Chondrocyte (in vitro differentiated cells): ENCODE measurements at regions not wholly inside any gene's neighbourhood (a gene's known extent, or its start where the extent isn't known, plus 50 kb on each side); places are given as distances from the start of the nearest gene placed in this dataset.

Experiments
- DNase-seq: peaks from one replicate; pipeline ENCODE4 v3.0.0; 2021; ENCODE audit warnings: mixed read lengths, low spot score
- H3K27ac Mint-ChIP-seq: one replicate; pipeline ENCODE4 v1.8.0; 2021; ENCODE audit warnings: mild to moderate bottlenecking, moderate library complexity, mixed read lengths; ENCODE audit not compliant: unreplicated experiment
- H3K27me3 Mint-ChIP-seq: 2 replicates; pipeline ENCODE4 v1.8.0; 2021; ENCODE audit warnings: low read depth, mixed read lengths
- H3K36me3 Mint-ChIP-seq: 2 replicates; pipeline ENCODE4 v1.8.0; 2021; ENCODE audit warnings: low read depth, mixed read lengths
- H3K4me1 Mint-ChIP-seq: 2 replicates; pipeline ENCODE4 v1.8.0; 2021; ENCODE audit warnings: low read depth, mild to moderate bottlenecking, mixed read lengths
- H3K4me3 Mint-ChIP-seq: one replicate; pipeline ENCODE4 v1.8.0; 2021; ENCODE audit warnings: mild to moderate bottlenecking, moderate library complexity, mixed read lengths; ENCODE audit not compliant: unreplicated experiment
- H3K9me3 Mint-ChIP-seq: 2 replicates; pipeline ENCODE4 v1.8.0; 2021; ENCODE audit warnings: low read depth, mixed read lengths
- CTCF ChIP-seq: fragments of 200-600 bp; sonication (generic); IDR thresholded peaks from 2 replicates; pipeline ENCODE4 v1.5.0; 2021; ENCODE audit warnings: antibody characterized with exemption, mild to moderate bottlenecking, moderate library complexity

DNA sequence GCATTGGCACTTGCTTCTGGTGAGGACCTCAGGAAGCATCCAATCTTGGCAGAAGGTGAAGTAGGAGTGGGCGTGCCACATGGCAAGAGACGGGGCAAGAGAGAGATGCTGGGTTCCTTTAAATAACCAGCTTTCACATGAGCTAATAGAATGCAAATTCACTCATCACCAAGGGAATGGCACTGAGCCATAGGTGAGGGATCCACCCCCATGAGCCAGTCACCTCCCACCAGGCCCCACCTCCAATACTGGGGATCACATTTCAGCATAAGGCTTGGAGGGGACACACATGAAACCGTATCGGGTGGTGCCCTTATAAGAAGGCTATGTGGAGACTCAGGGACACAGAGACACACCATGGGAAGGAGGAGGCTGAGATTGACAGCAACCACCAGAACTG lies 140.0 kb upstream of the MSX1 start:
- Mint-ChIP-seq H3K27me3 (no peaks in the 10 kb centered on the region), H3K4me1 (no peaks in the 10 kb centered on the region), H3K27ac (no peak overlapping the region), H3K36me3 (no peaks in the 10 kb centered on the region), H3K4me3 (no peak overlapping the region), H3K9me3 (peaks cover 8% of the 10 kb centered on the region)
- TF ChIP-seq CTCF: no peak
- DNase-seq: no peak

DNA sequence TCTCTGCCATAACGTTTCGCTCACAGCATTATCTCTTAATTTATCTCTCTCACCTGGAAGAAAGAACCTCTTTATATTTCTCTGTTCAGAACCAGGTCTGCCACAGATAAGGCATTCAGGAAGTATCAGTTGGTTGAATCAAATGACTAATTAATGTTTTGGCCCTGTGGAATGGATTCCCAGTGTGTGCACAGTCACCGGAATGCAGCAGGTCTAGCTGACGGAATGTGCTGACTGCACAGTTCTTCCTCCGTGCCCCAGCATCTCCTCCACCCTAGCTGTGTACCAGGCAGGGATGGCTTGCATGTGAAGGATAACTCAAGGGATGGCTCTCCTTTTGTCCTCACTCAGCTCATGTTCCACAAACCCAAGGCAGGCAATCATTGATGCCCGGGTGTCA lies 141.8 kb upstream of the MSX1 start:
- Mint-ChIP-seq H3K4me3 (no peak overlapping the region), H3K4me1 (no peaks in the 10 kb centered on the region), H3K9me3 (no peaks in the 10 kb centered on the region), H3K27ac (no peak overlapping the region), H3K27me3 (no peaks in the 10 kb centered on the region), H3K36me3 (peaks cover 1% of the 10 kb centered on the region)
- no peak for TF ChIP-seq CTCF
- no peak for DNase-seq

- Mint-ChIP-seq H3K27me3 (no peaks in the 10 kb centered on the region), H3K27ac (no peak overlapping the region), H3K4me1 (no peaks in the 10 kb centered on the region), H3K4me3 (no peak overlapping the region), H3K9me3 (no peaks in the 10 kb centered on the region), H3K36me3 (peaks cover 1% of the 10 kb centered on the region)
- no peak for DNase-seq
- no peak for TF ChIP-seq CTCF
These were observed 145.1 kb upstream of the MSX1 start for GRCh38 chr4:4714331-4714730.

- Mint-ChIP-seq H3K27me3 (no peaks in the 10 kb centered on the region), H3K4me3 (no peak overlapping the region), H3K27ac (no peak overlapping the region), H3K4me1 (no peaks in the 10 kb centered on the region), H3K9me3 (peaks cover 8% of the 10 kb centered on the region), H3K36me3 (peaks cover 8% of the 10 kb centered on the region)
- no peak for TF ChIP-seq CTCF
- no peak for DNase-seq
These were observed 146.5 kb upstream of the MSX1 start for GRCh38 chr4:4712800-4713528.

DNA sequence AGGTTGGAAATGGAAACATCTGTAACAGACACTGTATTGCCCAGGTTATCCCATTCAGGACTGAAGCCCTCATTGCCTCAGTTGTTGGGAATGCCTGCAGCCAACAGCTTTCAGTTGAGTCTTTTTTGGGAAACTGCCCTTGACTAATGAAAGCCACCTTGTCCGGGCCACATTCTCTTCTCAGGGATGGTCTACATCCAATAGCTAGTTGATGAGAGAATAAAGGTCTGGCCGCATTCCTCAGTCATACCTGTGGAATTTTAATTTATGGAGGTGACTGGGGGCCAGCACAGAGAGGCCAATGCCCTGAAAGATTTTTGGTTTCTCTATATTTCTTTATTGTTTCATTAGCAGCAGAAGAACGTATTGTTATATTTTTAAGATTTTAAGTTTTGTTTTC lies 147.6 kb upstream of the MSX1 start:
- Mint-ChIP-seq H3K36me3 (peaks cover 8% of the 10 kb centered on the region), H3K9me3 (peaks cover 9% of the 10 kb centered on the region), H3K27me3 (no peaks in the 10 kb centered on the region), H3K4me3 (no peak overlapping the region), H3K4me1 (no peaks in the 10 kb centered on the region), H3K27ac (no peak overlapping the region)
- TF ChIP-seq CTCF: no peak
- DNase-seq: no peak
